HL-60 (cell line): ENCODE measurements at regions not wholly inside any gene's neighbourhood (a gene's known extent, or its start where the extent isn't known, plus 50 kb on each side); places are given as distances from the start of the nearest gene placed in this dataset.

ENCODE experiments used
- POLR2AphosphoS5 ChIP-seq: IDR thresholded peaks from 2 replicates; pipeline ENCODE4 v1.6.1; 2012; ENCODE audit warnings: low read depth
- REST ChIP-seq: IDR thresholded peaks from 2 replicates; pipeline ENCODE4 v1.6.1; 2012; ENCODE audit warnings: low read depth; ENCODE audit not compliant: insufficient replicate concordance
- TF ChIP-seq, protein P1 (sequence below): IDR thresholded peaks from one replicate; pipeline ENCODE4 v1.5.1; 2011; ENCODE audit warnings: low read length, control low read depth, inconsistent platforms; ENCODE audit not compliant: insufficient read depth

GRCh38 chr6:106733386-106733785 is 104.0 kb downstream of the QRSL1 start:
- TF ChIP-seq, protein P1, sequence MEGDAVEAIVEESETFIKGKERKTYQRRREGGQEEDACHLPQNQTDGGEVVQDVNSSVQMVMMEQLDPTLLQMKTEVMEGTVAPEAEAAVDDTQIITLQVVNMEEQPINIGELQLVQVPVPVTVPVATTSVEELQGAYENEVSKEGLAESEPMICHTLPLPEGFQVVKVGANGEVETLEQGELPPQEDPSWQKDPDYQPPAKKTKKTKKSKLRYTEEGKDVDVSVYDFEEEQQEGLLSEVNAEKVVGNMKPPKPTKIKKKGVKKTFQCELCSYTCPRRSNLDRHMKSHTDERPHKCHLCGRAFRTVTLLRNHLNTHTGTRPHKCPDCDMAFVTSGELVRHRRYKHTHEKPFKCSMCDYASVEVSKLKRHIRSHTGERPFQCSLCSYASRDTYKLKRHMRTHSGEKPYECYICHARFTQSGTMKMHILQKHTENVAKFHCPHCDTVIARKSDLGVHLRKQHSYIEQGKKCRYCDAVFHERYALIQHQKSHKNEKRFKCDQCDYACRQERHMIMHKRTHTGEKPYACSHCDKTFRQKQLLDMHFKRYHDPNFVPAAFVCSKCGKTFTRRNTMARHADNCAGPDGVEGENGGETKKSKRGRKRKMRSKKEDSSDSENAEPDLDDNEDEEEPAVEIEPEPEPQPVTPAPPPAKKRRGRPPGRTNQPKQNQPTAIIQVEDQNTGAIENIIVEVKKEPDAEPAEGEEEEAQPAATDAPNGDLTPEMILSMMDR: no peak
- no peak for TF ChIP-seq POLR2AphosphoS5
- no peak for TF ChIP-seq REST
